Stomach (tissue), 4 donors: ENCODE measurements at regions not wholly inside any gene's neighbourhood (a gene's known extent, or its start where the extent isn't known, plus 50 kb on each side); places are given as distances from the start of the nearest gene placed in this dataset.

Source experiments
- CTCF ChIP-seq, 7 experiments: fragments of 450-650 bp in 4 of 7; fragments of 200-600 bp in 3 of 7; sonication (generic) in 3 of 7; IDR thresholded peaks; one replicate each; pipeline ENCODE4 v1.5.1; 2016 to 2019; ENCODE audit warnings: antibody characterized with exemption in 7 of 7, control low read depth in 2 of 7, mild to moderate bottlenecking in 1 of 7
- EP300 ChIP-seq: sonication (generic); formaldehyde crosslinking; IDR thresholded peaks from one replicate; pipeline ENCODE4 v1.6.1; 2017; ENCODE audit warnings: antibody characterized with exemption
- POLR2A ChIP-seq, 4 donors: fragments of 450-650 bp; IDR thresholded peaks; one replicate each; pipeline ENCODE4 v1.6.1; 2016; ENCODE audit warnings: antibody characterized with exemption in 4 of 4, control low read depth in 2 of 4, mild to moderate bottlenecking in 1 of 4, moderate library complexity in 1 of 4
- POLR2AphosphoS5 ChIP-seq, 3 donors: sonication (generic); formaldehyde crosslinking; IDR thresholded peaks; one replicate each; pipeline ENCODE4 v1.6.1; 2016; ENCODE audit warnings: antibody characterized with exemption in 3 of 3

GRCh38 chr5:115435778-115436712, 108.5 kb downstream of the FEM1C start:
- no peak for TF ChIP-seq POLR2AphosphoS5 (IDR thresholded peaks at IDR 0.05)
- no peak for TF ChIP-seq CTCF (IDR thresholded peaks at IDR 0.05)
- no peak for TF ChIP-seq POLR2A (IDR thresholded peaks at IDR 0.05)
- no peak for TF ChIP-seq EP300
